Stomach smooth muscle (tissue), 2 donors: ENCODE measurements at regions not wholly inside any gene's neighbourhood (a gene's known extent, or its start where the extent isn't known, plus 50 kb on each side); places are given as distances from the start of the nearest gene placed in this dataset.

Source experiments
- H3K27ac ChIP-seq: one replicate; pipeline ENCODE4 v1.7.0; 2013; ENCODE audit warnings: mild to moderate bottlenecking, low read length, inconsistent platforms
- H3K27me3 ChIP-seq, 2 donors: one replicate each; pipeline ENCODE4 v1.7.0; 2013; ENCODE audit warnings: low read length in 2 of 2; ENCODE audit not compliant: insufficient read depth in 2 of 2, control insufficient read depth in 1 of 2
- H3K36me3 ChIP-seq, 2 donors: one replicate each; pipeline ENCODE4 v1.7.0; 2013; ENCODE audit warnings: low read length in 2 of 2; ENCODE audit not compliant: control insufficient read depth in 2 of 2, insufficient read depth in 2 of 2
- H3K4me1 ChIP-seq: one replicate; pipeline ENCODE4 v1.7.0; 2013; ENCODE audit warnings: low read length; ENCODE audit not compliant: control insufficient read depth, insufficient read depth
- H3K4me3 ChIP-seq, 2 donors: one replicate each; pipeline ENCODE4 v1.7.0; 2013; ENCODE audit warnings: low read length in 2 of 2
- H3K9ac ChIP-seq, 2 donors: one replicate each; pipeline ENCODE4 v1.7.0; 2013; ENCODE audit warnings: low read length in 2 of 2, mild to moderate bottlenecking in 1 of 2
- H3K9me3 ChIP-seq, 2 donors: one replicate each; pipeline ENCODE4 v1.7.0; 2013; ENCODE audit warnings: low read length in 2 of 2; ENCODE audit not compliant: control insufficient read depth in 2 of 2
- donor health status: healthy.
- donor health status: Pancreatic carcinoma.

GRCh38 chr12:105455261-105455660 is 124.8 kb downstream of the C12orf75 start:
- H3K36me3 ChIP-seq: no peaks in the 10 kb centered on the region
- no peak overlapping the region for H3K27ac ChIP-seq
- H3K9ac ChIP-seq: no peak overlapping the region
- no peaks in the 10 kb centered on the region for H3K4me1 ChIP-seq
- peaks cover 5% of the 10 kb centered on the region in 2 donors for H3K9me3 ChIP-seq
- H3K4me3 ChIP-seq: no peak overlapping the region
- H3K27me3 ChIP-seq: no peaks in the 10 kb centered on the region

GRCh38 chr12:105457026-105457425 is 126.5 kb downstream of the C12orf75 start:
- H3K4me3 ChIP-seq: no peak overlapping the region
- no peak overlapping the region for H3K9ac ChIP-seq
- no peaks in the 10 kb centered on the region for H3K4me1 ChIP-seq
- H3K36me3 ChIP-seq: no peaks in the 10 kb centered on the region
- H3K9me3 ChIP-seq: peaks cover 5% of the 10 kb centered on the region in 2 donors
- no peaks in the 10 kb centered on the region for H3K27me3 ChIP-seq
- no peak overlapping the region for H3K27ac ChIP-seq

- Histone ChIP-seq H3K27me3 (no peaks in the 10 kb centered on the region), H3K9ac (no peak overlapping the region), H3K4me1 (no peaks in the 10 kb centered on the region), H3K27ac (no peak overlapping the region), H3K36me3 (no peaks in the 10 kb centered on the region), H3K9me3 (peaks cover 5% of the 10 kb centered on the region in 2 donors), H3K4me3 (no peak overlapping the region)
Observed at GRCh38 chr12:105459760-105460330, 129.4 kb downstream of the C12orf75 start.

GRCh38 chr12:105461271-105461943 is 130.9 kb downstream of the C12orf75 start:
- no peaks in the 10 kb centered on the region for H3K4me1 ChIP-seq
- peaks cover 5% of the 10 kb centered on the region in 2 donors for H3K9me3 ChIP-seq
- H3K27me3 ChIP-seq: no peaks in the 10 kb centered on the region
- no peak overlapping the region for H3K4me3 ChIP-seq
- H3K27ac ChIP-seq: no peak overlapping the region
- H3K36me3 ChIP-seq: no peaks in the 10 kb centered on the region
- no peak overlapping the region for H3K9ac ChIP-seq

GRCh38 chr12:105461944-105462762 is 131.7 kb downstream of the C12orf75 start:
- H3K4me1 ChIP-seq: no peaks in the 10 kb centered on the region
- H3K27me3 ChIP-seq: no peaks in the 10 kb centered on the region
- H3K9me3 ChIP-seq: peaks cover 5% of the 10 kb centered on the region in 2 donors
- no peak overlapping the region for H3K9ac ChIP-seq
- no peak overlapping the region for H3K27ac ChIP-seq
- H3K4me3 ChIP-seq: no peak overlapping the region
- no peaks in the 10 kb centered on the region for H3K36me3 ChIP-seq

GRCh38 chr12:105462831-105463230 is 132.3 kb downstream of the C12orf75 start:
- H3K27ac ChIP-seq: no peak overlapping the region
- H3K9ac ChIP-seq: no peak overlapping the region
- no peaks in the 10 kb centered on the region for H3K4me1 ChIP-seq
- H3K4me3 ChIP-seq: no peak overlapping the region
- H3K36me3 ChIP-seq: no peaks in the 10 kb centered on the region
- H3K27me3 ChIP-seq: no peaks in the 10 kb centered on the region
- H3K9me3 ChIP-seq: peaks cover 5% of the 10 kb centered on the region in 2 donors

GRCh38 chr12:105464406-105464805 is 133.9 kb downstream of the C12orf75 start:
- H3K27ac ChIP-seq: no peak overlapping the region
- no peaks in the 10 kb centered on the region for H3K27me3 ChIP-seq
- H3K9ac ChIP-seq: no peak overlapping the region
- H3K4me1 ChIP-seq: no peaks in the 10 kb centered on the region
- H3K4me3 ChIP-seq: no peak overlapping the region
- no peaks in the 10 kb centered on the region for H3K36me3 ChIP-seq
- no peaks in the 10 kb centered on the region for H3K9me3 ChIP-seq

GRCh38 chr12:105466231-105466900 is 135.9 kb downstream of the C12orf75 start:
- Histone ChIP-seq H3K4me1 (no peaks in the 10 kb centered on the region), H3K9ac (no peak overlapping the region), H3K9me3 (no peaks in the 10 kb centered on the region), H3K4me3 (no peak overlapping the region), H3K36me3 (no peaks in the 10 kb centered on the region), H3K27ac (no peak overlapping the region), H3K27me3 (no peaks in the 10 kb centered on the region)

GRCh38 chr12:105466901-105467598 is 136.6 kb downstream of the C12orf75 start:
- no peak overlapping the region for H3K27ac ChIP-seq
- H3K27me3 ChIP-seq: no peaks in the 10 kb centered on the region
- no peak overlapping the region for H3K4me3 ChIP-seq
- H3K9me3 ChIP-seq: no peaks in the 10 kb centered on the region
- no peaks in the 10 kb centered on the region for H3K36me3 ChIP-seq
- H3K4me1 ChIP-seq: no peaks in the 10 kb centered on the region
- H3K9ac ChIP-seq: no peak overlapping the region

- Histone ChIP-seq H3K36me3 (no peaks in the 10 kb centered on the region), H3K9ac (no peak overlapping the region), H3K27ac (no peak overlapping the region)
Observed at GRCh38 chr12:105467710-105468366, 137.3 kb downstream of the C12orf75 start.

More at GRCh38 chr12:105467710-105468366, 137.3 kb downstream of the C12orf75 start:
- H3K27me3 ChIP-seq: no peaks in the 10 kb centered on the region
- H3K9me3 ChIP-seq: no peaks in the 10 kb centered on the region
- no peak overlapping the region for H3K4me3 ChIP-seq
- H3K4me1 ChIP-seq: no peaks in the 10 kb centered on the region
